CD1c-positive myeloid dendritic cell (primary cell): ENCODE measurements at regions not wholly inside any gene's neighbourhood (a gene's known extent, or its start where the extent isn't known, plus 50 kb on each side); places are given as distances from the start of the nearest gene placed in this dataset.
A peak's percentile ranks its signal among the peaks of the same experiment; 100 is the strongest.

Source experiments
- DNase-seq: peaks from one replicate; pipeline ENCODE4 v3.0.0-alpha.2; 2016; ENCODE audit errors: extremely low spot score

DNA sequence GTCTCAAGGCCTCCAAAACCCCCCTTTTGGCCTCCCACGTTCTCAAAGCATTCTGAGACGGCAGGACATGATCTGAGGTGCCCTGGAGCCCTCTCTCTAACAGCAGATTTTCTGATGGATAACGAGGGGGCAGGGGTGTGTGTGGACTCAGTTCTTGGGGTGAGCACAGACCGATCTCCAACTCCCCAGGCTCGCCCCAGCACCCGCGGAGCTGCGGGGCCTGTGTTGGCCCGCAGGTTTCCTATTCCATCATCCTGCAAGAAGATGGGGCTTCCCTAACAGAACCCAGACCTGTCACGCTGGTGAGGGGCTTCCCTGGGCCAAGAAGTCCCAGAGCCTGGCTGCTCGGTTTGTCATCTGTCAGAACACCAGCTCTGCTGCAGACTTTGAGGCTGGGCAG is 196.1 kb downstream of the ANAPC1 start:
- DNase-seq = no peak

DNA sequence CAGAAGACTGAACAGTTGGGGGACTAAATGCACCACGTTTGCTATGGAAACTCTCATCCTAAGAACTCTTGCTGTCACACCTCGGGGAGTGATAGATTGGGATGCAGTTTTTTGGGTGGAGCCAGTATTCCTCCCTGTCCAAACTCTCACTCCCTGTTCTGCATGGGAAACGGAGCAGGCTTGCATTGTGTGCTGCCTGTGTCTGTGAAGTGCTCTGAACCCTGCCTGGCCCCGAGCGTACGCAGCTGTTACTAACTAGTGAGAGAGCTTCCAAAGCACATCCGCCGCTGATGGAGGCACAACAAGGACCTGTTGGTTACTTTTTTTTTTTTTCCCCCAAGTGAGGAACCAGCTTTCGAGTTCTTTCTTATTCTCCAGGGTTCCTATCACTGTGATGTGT is 195.5 kb downstream of the ANAPC1 start:
- DNase-seq = no peak

DNA sequence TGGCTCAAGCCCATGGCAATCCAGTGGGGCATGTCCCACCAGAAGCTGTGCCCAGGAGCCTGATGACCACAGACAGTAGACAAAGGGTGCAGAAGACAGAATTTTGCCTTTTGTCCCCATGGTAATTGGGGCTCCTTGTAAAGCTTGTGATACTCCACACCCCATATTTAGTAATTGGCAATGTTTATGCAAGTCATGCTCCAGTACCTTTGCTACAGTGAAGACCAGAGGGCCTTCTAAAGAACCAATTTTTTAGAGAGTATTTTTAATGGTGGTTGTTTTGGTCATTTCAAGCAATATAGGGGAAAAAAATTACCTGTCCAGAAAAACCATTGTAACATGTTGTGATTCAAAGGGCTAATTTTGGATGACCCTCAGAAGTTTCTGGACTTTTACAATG is 194.8 kb downstream of the ANAPC1 start:
- no peak for DNase-seq

DNA sequence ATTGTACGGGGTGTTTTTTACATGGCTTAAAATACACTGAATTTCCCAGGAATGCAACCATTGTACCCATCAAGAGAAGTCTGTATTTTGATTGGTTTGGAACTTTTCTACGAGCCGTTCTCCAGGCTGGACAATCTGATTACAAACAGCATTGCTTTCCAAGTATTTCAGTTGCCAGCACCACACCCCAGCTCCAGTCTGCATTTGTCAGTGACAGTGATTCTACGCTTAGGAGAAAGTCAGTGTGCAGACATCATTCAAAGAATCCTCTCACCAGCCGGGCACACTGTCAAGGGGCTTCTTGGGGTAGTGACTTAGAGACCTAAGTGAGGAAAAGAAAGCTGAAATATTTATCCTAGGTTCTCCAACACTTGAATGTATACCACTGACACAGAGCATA is 194.1 kb downstream of the ANAPC1 start:
- no peak for DNase-seq

DNA sequence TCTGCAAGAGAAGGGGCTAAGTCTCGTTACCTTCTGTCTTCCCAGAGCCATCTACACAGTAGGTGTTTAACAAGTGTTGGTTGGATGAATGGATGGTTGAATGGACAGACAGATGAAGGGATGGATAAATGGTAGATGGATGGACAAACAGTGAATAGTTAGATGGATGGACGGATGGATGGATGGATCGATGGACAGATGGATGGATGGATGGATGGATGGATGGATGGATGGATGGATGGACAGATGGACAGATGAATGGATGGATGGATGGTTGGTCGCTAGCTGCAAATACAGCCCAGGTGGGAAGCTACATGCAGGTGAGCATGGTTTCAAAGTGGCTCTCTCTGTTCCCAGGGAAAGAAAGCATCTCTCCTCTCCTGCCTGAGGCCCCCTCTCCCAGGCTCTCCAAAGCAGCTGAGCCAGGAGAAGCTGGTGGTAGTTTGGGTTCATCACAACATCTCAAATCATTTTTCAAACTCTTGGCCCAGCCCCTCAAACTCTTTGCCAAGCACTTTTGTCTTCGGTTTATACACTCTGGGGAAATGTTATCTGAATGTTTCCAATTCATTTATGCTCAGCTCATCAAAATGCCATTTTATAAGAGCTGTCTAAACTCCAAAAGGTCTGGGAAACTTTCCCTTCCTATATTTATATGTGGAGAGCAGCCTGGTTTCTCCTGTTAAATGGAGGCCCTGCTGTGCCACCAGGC is 192.7 kb downstream of the ANAPC1 start:
- DNase-seq = no peak

DNA sequence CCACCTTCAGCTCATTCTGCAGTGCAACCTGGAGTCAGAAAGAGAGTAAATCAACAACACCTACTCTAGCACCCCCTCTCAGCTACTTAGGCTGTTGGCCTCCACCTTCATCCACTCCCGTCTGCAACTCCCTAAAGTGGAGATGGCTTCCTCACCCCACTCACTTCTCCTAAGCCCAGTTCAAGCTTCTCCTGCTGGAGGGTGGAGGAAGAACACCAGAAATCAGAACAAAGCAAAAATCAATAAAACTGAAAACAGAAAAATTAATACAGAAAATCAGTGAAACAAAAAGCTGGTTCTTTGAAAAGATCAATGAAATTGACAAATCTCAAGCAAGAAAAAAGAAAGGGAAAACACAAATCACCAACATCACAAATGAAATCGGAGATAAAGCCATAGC is 191.7 kb downstream of the ANAPC1 start:
- no peak for DNase-seq

DNA sequence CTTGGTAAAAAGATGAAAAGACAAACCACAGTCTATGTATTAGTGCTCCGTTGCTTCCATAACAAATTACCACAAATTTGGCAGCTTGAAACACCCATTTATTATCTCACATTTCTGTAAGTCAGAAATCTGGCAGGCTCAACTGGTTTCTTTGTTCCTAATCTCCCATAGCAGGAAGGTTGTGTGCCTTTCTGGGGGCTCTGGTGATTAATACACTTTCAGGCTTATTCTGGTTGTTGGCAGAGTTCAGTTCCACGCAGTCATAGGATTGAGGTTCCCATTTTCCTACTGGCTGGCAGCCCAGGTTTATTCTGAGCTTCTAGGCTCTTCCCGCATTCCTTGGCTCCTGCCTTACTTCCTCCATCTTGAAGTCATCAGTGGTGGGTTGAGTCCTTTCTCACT is 189.3 kb downstream of the ANAPC1 start:
- DNase-seq = peak; percentile 49

DNA sequence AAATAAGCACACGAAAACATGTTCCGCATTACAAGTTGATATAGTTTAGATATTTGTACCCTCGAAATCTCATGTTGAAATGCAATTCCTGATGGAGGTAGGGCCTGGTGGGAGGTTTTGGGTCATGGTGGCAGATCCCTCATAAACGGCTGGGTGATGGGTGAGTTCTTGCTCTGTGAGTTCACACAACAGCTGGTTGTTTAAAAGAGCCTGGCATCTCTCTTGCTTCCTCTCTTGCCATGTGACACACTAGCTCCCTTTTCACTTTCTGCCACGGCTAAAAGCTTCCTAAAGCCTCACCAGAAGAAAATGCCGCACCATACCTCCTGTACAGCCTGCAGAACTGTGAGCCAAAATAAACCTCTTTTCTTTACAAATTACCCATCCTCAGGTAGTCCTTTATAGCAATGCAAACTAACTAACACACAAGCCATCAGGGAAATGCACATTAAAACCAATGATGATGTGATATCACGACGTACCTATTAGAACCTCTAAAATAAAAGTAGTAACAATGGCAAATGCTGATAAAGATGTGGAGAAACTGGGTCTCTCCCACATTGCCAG is 188.5 kb downstream of the ANAPC1 start:
- no peak for DNase-seq

DNA sequence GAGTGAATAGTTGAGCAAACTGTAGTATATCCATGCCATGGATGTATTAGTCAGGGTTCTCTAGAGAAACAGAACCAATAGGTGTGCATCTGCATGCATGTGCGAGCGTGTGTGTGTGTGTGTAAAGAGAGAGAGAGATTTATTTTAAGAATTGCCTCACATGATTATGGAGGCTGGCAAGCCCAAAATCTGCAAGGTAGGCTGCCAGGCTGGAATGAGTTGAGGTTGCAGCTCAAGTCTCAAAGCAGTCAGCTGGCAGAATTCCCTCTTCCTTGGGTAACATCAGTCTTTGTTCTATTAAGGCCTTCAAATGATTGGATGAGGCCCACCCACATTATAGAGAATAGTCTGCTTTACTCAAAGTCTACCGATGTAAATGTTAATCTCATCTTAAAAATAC is 187.8 kb downstream of the ANAPC1 start:
- no peak for DNase-seq

DNA sequence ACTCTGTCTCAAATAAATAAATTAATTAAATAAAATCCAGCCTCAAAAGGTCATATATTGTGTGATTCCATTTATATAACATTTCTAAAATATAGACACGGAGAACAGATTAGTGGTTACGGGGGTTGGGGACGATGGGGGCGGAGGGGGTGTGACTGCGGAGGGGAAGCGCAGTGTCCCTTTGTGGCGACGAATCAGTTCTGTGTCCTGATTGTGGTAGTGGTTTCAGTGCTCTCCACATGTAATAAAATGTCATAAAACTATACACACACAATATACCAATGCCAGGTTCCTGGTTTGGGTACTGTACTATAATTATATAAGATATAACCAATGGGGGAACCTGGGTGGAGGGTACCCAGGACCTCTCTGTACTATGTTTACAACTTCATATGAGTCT is 186.4 kb downstream of the ANAPC1 start:
- peak; percentile 44 for DNase-seq

DNA sequence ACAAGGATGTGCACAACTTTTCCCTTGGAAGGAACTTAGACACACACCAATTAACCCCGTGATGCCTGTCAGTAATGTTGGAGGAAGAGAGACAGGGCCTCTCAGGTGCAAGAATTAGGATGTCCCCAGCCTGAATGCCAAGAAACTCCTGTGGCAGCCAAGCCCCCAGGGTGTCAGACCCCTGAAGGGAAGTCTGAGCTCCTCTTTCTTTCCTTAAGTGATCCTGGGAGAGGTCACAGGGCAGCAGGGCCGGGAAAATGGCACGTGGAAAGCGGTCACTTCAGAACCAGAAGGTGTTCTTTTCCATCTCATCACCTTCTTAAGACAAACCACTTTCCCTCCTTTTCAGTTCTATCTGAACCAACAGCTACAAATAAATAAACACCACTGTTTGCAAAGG is 185.9 kb downstream of the ANAPC1 start:
- no peak for DNase-seq

DNA sequence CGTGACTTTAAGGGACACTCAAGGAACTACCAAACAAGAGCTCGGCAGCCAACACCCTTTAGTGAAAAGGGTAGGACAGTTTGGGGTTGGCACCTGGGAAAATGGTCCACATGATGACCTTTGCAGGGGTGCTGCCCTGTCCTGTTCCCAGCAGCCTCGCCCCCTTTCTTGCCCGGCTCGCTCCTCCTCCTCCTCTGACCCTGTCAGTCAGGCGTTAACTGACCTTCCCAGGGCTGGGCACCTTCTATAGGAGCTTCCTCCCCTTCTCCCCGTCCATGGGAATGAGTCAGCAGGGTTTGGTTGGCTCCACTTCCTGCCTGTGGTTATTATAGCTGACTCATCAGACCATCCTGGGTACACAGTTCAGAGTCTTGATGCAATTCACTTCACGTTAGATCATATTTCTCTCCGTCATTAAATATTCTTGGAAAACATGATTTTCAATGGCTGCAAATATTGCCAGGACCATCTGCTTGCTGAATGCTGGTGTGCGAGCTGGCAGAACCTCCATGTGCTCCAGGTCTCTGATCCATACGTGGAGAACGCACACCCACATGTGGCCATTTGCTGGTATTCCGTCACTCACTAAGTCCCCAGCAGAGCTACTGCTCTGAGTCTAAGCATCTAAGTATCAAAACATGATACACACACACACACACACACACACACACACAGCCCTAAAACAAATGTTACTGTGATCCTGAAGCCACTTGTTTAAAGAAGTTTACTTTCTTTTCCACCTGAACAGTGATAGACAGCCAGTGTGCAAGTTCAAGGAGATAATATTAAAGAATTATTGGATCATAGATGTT is 185.0 kb downstream of the ANAPC1 start:
- DNase-seq = peak; percentile 94

DNA sequence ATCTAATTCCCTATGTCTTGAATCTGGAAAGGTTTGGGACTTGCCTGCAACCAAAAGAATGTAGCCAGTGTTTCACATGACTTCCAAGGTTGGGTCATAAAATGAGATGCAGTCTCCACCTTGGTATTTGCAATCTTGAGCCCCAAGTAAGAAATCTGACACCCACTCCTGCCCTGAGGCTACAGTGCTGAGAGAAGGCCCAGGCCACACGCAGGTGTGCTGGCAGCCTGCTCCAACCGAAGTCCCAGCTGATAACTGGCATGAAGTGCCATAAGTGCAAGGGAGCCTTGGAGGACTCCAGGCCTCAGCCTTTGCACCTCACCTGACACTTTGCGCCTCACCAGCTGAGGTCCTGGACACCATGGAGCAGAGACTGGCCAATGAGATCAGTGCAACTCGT is 182.7 kb downstream of the ANAPC1 start:
- DNase-seq = no peak

DNA sequence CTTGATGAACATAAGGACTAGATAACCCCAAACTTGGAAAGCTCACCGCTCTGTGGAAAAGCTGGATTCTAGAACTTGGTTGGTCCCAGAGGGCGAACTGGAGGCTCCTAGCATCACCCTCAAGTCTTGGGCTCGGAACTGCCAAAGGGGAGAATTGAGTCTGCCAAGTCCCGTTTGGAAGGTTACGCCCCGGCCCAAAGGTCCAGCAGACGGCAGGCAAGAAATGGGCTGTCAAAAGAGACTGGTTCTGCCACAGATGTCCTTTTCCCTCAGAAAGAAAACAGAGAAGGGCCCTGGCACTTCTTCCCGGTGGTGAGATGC is 182.2 kb downstream of the ANAPC1 start:
- DNase-seq = no peak

DNA sequence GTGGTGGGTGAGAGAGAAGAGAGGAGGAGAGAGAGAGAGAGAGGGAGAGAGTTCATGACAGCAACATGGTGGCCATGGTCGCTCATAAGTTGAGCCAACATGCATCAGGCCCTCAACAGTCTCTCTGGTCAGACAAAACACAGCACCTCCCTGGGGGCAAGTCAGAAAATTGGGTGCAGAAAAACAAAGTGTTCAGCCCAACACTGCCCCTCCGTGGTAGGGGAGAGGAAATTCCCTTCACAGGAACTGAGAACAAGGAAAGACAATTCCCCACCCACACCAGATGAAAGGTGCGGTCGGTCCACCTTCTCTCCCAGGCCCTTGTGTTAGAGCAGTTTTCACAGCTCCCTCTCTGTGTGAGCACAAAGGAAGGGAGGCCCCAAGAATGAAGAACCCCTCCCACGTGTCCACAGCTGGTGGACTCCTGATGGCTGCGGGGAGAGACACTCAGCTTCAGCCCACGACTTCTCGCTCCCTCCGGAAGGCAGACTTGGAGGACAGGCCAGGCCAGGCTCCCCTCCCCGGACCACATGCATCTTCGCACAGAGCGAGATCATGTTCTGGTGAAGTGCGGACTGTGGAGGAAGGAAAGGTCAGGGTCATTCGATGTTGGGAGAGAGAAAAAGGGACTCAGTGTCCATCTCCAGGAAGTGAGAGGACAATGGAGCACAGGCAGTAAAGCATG is 181.7 kb downstream of the ANAPC1 start:
- peak; percentile 81 for DNase-seq

DNA sequence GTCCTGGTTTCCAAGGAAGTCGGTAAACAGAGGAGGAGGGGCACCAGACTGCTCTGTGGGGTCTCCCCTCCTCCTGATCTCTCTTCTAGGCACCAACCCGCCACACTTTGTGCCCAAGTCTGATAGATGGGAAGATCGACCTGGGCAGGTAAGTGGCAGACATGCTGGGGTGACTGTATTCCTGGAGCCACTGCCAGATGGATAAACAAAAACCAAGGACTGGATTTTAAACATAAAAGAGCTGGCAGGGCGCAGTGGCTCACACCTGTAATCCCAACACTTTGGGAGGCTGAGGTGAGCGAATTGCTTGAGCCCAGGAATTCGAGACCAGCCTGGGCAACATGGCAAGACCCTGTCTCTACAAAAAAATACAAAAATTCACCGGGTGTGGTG is 181.2 kb downstream of the ANAPC1 start:
- DNase-seq = no peak

DNA sequence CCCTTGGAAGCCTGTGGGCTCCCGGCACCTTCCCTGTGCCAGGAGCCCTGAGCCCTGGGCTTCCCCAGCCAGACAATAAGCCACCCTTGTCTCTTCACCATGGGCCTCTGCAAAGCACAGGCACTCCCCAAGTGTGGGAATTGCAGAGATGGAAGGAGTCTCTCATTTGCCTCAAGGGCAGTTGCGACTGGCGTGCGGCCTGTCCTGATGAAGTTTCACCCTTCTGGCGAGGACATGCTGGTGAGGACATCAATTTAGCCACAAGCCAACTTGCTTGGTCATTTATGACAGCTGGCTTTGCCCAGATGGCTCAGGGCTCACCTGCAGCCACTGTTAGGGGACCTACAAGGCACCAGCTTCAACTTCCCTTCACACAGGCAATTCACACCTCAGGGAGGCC is 180.2 kb downstream of the ANAPC1 start:
- no peak for DNase-seq

DNA sequence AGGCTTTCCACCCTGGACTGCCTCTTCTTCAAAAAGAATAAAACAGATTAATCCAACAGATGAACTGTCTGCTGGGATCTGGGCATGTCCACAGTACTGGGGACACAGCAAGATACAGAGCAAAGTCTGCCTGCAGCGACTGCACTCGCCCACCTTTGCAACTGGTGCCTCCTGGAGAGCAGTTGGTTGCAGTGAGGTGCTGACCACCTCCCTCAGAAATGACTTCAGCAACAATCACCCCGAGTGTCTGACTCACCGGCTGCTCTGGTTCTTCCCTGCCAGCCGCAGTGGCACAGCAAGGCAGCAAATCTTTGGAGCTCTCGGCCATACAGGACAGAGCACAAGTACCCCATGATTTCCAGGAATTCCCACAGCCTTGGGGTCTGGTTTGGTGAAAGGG is 179.7 kb downstream of the ANAPC1 start:
- DNase-seq = peak; percentile 55

DNA sequence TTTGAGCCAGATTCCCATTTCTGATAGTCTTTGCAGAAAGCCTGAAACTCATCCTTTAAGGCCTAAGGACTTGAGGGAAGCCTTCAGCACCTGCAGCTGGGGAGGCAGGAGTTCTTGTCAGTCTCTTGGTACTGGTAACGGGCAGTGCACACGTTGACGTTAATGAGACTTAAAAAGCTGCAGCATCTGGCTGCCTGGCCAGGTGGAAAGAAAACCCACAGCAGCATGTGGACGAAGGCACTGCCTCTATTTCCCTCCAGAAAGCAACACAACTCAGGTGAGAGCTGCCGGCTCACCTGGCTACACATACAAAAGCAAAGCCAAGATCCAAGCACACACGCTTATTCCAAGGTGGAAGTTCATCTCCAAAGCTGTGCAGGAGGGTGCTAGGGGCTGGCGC is 178.8 kb downstream of the ANAPC1 start:
- DNase-seq = no peak

DNA sequence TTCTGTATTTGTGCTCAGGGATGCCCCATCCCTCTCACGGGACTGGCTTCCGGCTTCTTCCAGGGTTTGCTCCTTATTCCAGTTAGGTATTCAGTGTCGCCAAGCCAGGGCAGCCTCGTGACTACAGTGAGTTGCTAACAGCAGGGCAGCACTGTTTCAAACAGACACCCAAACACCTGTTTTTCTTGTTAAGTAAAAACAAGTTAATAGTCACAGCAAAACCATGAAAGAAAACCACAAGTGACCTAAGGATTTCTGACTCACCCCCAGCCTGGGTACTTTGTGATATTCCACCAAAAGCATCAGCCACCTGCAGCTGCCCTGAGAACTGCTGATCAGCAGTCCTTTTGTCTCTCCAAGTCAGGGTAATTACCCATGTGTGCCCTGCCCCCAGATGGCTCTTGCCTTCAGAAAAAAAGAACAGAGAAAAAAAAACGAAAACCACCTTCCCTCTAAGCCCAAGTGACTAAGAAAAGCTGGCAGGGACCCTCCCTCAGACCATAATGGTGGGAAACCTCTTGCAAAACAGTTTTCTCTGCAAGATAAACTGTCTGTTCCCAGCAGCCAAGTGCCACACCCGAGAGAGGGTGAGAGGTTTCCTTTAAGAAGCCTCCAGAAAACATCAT is 178.2 kb downstream of the ANAPC1 start:
- peak; percentile 27 for DNase-seq

DNA sequence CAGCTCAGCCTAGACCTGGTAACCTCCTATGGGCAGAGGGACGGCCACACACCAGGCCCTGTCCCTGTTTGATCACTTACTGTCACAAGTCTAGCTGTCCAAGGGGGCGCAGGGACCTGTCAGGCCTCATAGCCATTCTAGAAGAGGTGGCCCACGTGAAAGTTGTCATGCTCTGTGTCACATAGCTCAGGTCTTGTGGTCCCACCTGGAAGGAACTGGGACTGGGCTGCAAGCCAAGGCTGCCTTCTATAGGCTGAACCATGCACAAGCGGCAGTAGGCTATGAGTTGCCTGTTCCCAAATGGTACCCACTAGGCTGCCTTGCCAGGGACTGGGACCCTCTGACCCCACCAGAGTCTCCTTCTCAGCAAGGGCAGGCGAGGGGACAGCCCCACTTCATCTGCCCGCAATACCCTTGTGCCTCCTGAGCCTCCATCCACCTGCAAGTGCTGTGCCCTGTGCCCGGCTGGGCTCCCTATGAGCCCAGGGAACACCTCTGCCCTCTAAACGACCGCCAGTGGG is 177.5 kb downstream of the ANAPC1 start:
- DNase-seq = no peak

DNA sequence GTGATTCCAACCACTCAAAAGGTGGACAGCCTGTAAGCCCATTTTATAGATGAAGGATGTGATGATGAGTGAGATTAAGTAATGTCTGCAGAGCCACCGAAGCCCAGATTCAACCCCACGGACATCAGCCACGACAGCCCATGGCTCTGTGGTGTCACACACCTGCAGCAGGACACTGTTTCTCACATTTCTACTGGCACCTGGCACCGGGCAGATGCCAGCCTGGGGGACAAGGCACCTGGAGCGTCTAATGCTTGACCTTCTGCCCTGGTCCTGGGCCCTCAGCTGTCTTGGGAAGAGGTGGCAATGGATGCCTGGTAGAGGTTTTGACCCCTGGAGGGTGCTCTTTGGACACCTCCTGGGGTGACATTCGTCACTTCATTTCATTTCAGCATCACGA is 176.3 kb downstream of the ANAPC1 start:
- no peak for DNase-seq
